T-helper 2 cell treated with Interferon-gamma antibody and Interleukin-4, amounts not matched to agents 100 ng/mL and 5 ng/mL, for 36 hours (primary cell): ENCODE measurements at regions not wholly inside any gene's neighbourhood (a gene's known extent, or its start where the extent isn't known, plus 50 kb on each side); places are given as distances from the start of the nearest gene placed in this dataset.
"Not testable (repeated sequence)": the region's sequence is repeated elsewhere in the genome, so short reads cannot be mapped to it uniquely, and the experiment has no call there.

Experiments
- intact Hi-C: fragments of 100-400 bp; cut with micrococcal nuclease; formaldehyde crosslinking; loops from one replicate; pipeline ENCODE4 v1.15.1; 2023

DNA sequence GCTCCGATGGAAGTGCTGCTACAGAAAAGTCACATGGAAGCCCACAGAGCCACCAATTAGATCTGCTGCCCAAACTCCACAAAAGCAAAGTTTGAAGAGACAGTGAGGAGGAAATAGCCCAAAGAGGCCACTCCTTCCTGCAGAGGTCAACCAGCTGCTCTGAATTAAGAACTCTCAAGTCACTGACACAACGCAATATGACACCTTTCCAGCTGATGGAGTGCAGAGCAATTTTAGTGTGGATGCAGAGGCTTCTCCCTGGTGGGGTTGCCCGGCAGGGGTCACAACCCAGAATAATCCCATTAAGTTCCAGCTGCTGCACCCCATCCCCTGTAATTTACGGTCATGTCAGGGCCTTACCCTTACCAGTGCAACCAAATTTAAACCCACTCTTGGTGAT, 361.9 kb upstream of the JARID2 start:
- intact Hi-C loops: loop anchor here (10.0 kb wide), 1 partner anchor 1329 kb away; no protein-coding TSS in a partner anchor

DNA sequence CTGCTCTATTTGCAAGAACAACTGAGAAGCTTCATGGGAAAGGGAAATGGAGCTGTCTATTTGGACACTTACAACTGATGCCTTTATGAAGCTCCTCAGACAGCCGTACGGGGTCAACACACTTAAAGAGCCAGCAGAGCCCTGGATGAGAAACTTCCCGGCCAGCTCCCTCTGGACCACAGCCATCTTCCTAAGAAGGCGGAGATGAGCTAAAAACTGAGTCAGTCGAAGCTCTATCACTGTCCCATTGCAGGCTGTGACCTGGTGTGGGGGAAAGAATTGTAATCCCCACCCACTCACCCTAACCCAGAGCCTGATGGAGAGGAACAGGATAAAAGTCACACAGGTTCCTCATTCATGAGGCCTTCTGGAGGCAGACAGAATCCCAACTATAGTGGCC, 360.4 kb upstream of the JARID2 start:
- intact Hi-C loops: loop anchor here (10.0 kb wide), 1 partner anchor 1331 kb away; no protein-coding TSS in a partner anchor

DNA sequence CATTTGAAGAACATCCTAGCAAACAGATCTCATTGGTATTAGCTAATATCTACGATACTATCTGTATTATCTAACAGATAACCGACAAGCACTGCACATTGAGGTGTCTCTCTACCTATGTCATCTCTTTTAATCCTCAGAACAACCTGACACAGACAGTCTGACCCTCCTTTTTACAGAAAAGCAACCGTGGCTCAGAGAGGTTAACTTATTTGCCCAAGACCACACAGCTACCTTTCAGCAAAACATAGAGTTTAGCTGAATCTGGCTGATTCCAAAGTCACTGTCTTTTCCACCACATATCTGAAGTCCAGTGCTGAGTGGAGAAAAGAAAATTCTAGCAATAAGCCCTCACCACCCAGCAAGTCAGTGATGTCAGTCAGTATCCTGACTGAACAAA, 358.7 kb upstream of the JARID2 start:
- intact Hi-C loops: loop anchor here (10.0 kb wide), 1 partner anchor 1332 kb away; no protein-coding TSS in a partner anchor

DNA sequence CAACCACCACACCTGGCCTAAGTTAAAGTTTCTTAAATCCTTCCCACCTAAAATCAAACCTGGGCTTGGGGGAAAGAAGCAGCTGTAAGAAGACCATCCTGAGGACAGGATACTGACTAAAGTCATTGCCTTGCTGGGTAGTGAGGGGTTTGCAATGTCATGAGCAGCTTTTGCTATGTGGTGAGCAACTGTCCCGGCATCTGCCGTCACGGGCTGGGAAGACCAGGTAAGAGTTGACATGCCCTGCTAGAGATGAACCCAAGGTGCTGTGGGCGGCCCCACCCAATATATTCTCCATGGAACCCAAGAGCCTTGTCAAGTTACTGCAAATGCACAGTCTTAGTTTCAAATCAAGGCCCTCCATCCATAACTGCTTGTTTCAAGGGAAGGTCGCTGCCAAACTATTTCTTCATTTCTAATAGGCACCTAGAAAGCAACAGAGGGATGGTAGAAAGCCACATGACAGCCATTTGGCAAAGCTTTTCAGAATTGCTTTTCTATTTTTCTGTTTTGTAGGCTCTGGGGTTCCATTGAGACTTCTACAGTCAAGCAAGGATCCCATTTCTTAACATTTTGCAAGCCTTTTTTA, 357.8 kb upstream of the JARID2 start:
- intact Hi-C loops: loop anchor here (10.0 kb wide), 1 partner anchor 1333 kb away; no protein-coding TSS in a partner anchor

DNA sequence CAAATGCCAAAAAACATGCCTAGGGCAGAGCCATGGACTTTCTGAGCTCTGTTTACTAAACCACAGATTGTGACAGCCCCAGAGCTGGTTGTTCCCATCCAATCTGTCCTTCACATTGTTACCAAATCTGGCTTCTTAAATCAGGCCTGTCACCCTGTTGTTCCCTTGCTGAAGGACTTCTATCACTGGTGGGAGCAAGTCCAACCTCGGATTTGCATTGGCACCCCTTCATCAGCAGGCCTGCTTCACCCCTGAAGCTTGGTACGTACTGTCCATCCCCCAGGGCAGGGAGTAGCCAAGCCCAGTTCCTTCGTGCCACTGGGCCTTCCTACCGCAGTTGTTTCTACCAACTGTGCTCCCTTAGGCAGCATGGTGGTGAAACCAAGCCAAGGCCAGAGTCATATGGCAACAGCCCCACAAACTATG, 357.3 kb upstream of the JARID2 start:
- intact Hi-C loops: loop anchor here (10.0 kb wide), 1 partner anchor 1334 kb away; no protein-coding TSS in a partner anchor

DNA sequence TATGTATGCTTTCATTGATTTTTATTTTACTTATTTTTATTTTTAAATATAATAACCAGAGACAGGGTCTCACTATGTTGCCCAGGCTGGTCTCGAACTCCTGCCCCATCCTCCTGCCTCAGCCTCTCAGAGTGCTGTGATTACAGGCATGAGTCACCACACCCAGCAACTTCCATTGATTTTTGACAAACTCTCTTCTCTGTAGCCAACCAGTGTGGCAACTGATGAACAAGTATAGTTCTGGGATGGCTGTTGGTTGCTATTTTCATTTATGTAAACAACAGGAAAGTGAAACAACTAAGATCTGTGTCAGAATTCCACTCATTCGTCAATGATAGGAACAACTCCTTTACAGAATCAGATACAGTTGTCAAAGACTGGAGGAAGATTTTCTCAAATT, 356.7 kb upstream of the JARID2 start:
- intact Hi-C loops: loop anchor here (10.0 kb wide), 1 partner anchor 1334 kb away; no protein-coding TSS in a partner anchor

DNA sequence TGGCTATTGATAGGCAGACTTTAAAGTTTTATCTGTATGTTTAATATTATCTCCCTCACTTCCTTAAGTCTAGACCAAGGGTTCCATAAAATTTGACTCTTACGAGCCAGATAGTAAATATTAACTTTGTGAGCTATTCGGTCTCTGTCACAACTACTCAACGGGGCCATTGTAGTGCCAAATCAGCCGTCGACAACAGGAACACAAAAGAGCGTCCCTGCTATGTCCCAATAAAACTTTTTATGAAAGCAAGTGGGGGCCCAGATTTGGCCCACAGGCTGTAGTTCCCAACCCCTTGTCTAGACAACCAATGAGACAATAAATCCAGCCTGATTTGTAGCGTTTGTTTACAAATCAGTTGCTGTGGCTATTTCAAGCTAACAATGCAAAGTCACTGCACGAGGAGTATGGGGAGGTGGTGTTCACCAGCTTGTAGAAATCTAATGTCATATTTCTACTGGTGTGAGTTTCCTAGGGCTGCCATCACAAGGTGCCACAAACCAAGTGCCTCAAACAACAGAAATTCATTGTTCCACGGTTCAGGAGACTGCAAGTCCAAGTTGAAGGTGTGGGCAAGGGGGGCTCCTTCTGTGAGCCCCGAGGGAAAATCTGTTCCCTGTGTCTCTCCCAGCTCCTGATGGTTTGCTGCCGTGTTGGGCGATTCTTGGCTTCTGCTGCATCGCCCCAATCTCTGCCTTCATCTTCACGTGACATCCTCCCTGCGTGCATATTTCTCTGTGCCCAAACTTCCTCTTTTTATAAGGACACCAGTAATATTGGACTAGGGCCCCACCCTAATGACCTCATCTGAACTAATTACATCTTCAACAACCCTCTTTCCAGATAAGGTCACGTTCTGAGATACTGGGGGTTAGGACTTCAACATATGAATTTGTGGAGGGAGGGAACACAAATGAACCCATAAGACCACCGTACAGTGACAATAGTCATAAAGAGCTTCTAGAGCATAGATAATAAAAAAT, 356.0 kb upstream of the JARID2 start:
- intact Hi-C loops: loop anchor here (10.0 kb wide), 1 partner anchor 1335 kb away; no protein-coding TSS in a partner anchor

DNA sequence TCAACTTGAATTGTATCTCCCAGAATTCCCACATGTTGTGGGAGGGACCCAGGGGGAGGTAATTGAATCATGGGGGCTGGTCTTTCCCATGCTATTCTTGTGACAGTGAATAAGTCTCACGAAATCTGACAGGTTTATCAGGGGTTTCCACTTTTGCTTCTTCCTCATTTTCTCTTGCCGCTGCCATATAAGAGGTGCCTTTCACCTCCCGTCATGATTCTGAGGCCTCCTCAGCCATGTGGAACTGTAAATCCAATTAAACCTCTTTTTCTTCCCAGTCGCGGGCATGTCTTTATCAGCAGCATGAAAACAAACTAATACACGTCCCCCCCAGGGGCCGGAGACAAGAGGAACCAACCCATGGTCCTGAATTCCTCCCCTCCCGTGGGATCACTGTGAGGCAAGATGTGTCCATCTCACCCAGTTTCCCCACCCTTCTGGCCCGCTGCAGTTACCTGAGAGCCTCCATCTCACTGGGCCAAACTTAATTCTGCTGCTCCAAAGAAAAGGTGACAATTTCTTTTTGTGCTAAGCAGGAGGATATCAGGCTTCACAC, 354.0 kb upstream of the JARID2 start:
- intact Hi-C loops: not testable (repeated sequence)

DNA sequence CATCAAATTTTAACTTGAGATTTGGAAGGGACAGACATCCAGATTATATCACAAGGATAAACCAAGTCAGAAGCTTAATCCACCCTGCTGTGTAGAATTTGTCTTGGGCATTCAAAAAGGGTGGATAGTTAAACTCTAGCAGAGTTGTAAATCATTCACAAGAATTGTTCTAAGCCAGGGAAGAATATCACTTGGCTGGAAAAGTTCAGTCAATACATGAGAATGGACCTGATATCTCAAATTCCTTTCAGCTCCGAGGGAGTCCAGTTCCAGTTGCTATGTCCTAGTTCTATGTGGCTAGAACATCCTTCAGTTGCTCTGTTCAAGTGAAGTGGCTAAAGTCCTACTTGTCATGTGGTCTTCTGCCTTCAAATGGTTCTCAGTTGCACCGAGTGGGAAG, 351.8 kb upstream of the JARID2 start:
- intact Hi-C loops: no loop called here

DNA sequence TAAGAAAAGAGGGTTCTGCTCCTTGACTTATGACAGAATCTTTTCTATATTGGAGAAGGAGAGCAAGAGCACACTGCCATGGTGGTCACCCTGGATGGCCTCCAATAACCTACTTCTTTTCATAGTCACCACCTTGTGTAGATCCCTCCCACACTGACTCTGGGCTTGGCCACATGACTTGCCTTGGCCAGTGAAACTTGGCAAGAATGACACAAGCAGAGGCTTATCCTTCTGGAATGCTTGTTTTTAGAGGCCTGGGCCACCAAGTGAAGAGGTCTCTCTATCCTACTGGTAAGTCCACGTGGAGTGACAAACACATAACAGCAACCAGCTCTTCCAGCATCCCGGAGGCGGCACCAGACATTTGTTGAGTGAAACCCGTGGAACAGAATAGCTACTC, 349.4 kb upstream of the JARID2 start:
- intact Hi-C loops: no loop called here

DNA sequence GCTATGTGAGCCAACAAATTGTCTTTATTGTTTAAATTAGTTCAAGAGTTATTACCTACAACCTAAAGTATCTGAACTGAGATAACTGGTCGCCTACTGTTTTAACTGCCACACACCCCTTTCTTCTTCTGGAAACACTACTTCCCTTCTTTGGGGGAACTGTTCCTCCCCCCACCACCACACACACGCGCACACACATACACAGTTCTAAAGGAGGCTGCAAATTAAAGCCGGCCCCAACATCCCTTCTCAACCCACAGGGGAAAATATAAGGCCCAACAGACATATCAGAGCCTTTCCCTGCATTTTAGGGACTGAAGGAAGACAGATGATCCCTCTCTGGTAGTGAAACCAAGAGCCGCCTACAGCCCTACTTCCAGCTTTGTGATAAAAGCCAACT, 348.0 kb upstream of the JARID2 start:
- intact Hi-C loops: no loop called here

DNA sequence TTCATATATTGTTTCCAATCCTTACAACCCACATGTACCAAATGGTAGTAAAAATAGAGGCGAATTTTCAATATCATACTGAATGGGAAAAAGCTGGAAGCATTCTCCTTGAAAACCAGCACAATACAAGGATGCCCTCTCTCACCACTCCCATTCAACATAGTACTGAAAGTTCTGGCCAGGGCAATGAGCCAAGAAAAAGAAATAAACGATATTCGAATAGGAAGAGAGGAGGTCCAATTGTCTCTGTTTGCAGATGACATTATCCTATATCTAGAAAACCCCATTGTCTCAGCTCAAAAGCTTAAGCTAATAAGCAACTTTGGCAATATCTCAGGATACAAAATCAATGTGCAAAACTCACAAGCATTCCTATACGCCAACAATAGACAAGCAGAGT, 346.4 kb upstream of the JARID2 start:
- intact Hi-C loops: not testable (repeated sequence)

DNA sequence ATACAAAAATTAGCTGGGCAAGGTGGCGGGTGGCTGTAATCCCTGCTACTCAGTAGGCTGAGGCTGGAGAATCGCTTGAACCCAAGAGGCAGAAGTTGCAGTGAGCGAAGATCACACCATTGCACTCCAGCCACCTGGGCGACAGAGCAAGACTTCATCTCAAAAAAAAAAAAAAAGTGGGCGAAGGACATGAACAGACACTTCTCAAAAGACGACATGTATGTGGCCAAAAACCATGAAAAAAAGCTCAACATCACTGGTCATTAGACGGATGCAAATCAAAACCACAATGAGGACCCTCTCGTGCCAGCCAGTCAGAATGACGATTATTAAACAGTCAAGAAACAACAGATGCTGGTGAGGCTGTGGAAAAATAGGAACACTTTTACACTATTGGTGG, 344.9 kb upstream of the JARID2 start:
- intact Hi-C loops: no loop called here

DNA sequence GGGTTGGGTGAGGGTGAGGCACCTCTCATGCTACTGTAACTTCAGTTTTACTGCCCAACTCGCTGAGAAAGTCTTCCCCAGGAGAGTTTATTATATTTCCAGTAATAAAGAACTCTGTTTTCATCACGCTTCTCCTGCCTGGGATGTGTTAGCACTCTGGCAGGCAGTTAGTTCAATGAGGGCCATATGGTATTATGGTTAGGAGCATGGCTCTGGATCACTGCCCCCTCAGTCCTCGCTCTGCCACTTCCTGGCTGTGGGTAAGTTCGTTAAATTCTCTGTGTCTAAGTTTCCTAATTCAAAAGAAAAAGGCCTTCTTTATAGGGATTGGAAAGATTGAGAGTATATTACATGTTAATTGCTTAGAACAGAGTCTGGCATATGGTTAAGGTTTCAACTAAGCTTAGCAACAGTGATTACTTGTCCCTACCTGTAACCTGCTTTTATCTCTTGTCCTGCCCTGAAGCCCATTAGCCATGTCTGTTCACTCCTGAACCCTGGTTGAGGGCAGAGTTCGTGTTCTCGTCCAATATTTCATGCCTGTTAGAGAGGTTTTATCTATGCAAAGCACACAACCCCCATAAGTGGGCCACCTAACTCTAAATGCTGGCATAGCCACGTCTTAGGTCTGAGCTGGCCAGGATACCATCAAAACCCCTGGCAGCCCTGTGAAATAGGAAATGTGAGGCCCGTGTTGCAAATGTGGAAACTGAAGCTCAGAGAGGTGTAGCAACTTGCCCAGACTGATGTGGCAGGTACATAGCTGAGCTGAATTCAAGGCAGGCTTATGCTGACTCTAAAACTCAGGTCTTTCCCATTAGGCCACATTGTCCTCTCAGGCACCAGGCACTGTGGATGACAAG, 342.5 kb upstream of the JARID2 start:
- intact Hi-C loops: no loop called here

DNA sequence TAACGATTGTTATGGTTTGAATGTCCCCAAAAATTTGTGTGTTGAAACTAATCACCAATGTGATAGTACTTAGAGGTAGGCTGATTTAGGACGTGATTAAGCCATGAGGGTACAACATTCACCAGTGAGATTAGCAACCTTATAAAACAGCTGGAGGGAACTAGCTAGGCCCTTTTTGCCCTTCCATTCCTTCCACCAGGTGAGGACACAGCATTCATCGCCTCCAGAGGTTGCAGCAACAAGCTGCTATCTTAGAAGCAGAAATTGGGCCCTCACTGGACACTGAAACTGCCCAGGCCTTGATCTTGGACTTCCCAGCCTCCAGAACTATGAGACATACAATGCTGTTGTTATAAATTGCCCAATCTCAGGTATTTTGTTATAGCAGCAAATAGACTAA, 340.7 kb upstream of the JARID2 start:
- intact Hi-C loops: no loop called here

DNA sequence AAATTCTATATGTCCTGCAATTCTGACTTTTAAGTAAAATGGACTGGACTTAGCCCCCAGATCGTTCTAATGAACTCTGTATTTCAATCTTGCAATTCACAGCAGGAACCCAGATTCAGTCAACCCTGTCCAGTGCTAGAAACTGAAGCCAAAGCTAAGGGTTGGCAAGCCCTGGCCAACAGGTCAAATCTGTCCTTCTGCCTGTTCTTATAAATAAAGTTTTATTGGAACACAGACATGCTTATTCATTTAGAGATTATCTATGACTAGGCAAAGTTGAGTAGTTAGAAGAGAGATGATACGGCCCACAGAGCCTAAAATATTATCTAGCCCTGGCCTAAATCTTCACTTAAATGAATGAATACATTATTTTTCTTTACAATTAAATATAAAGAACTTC, 339.2 kb upstream of the JARID2 start:
- intact Hi-C loops: no loop called here

DNA sequence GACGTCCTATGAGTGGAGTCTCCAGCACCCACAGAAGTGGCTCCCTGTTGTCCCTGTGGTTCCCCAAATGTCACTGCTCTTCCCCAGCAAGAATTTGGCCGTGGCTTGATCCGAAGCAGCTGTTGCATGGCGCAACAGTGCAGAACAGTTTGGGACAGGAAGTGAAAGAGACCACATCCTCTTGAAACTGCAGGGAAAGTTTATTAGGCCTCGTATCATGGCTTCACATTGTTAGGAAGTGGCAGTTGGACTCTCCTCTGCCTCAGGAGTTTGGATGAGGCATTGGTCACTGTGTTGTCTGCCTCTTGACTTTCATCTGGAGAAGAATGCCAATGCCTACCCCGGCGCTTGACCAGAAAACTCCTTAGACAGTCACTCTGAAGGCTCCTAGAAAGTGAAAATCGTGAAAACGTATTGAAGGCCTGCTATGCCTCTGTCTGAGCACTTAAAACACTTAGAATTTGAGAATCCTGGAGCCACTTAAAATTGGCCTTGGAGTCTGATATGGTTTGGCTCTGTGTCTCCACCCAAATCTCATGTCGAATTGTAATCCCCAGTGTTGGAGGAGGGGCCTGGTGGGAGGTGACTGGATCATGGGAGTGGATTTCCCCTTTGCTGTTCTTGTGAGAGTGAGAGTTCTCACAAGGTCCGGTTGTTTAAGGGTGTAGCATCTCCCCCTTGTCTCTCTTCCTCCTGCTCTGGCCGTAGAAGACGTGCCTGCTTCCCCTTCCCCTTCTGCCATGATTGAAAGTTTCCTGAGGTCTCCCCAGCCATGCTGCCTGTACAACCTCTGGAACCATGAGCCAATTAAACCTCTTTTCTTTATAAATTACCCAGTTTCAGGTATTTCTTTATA, 334.9 kb upstream of the JARID2 start:
- intact Hi-C loops: no loop called here

DNA sequence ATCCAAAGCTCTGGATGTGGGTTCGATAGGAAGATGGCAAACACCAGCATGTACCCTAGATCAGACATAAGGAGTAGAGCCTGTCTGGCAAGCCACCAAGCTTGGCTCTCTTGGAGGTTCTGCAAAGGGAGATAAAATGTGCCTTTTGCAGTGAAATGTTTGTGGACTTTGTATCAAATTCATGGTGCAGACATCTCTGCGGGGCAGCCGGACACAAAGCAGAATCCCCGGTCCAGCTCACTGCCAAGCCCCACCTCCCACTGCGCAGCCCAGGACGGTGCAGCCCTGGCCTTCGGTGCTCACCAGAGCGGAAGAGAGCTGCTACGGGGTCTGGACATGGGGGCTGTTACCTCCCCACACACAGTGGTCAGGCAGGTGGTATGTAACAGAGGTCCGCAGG, 333.6 kb upstream of the JARID2 start:
- intact Hi-C loops: no loop called here

DNA sequence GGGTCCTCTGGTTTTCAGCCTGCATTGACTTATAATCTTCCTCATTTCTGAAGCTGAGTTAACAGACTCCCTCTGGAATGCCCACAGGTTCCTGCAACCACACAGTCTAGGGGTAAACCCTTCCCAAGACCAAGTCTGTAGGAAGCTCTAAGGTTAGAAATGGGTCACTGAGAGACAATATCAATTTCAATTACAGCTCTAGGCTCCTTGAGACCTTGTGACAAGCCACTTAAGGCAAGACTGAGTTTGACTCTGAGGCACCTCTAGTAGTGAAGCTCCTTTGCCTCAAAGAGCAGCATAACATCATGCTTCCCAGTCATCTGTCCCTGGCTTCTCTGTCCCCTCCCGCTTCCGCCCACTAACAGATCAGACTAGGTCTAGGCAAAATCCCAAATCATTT, 333.2 kb upstream of the JARID2 start:
- intact Hi-C loops: no loop called here

DNA sequence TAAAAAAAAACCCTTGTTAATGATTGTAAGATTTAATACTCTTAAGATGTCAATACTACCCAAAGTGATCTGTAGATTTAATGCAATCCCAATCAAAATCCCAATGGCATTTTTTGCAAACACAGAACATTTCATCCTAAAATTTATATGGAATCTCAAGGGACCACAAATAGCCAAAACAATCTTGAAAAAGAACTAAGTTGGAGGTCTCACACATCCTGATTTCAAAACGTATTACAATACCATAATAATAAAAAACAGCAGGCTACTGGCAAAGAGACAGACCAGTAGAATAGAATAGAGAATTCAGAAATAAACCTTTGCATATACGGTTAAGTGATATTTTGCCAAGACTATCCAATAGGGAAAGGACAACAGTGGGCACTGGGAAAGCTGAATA, 331.9 kb upstream of the JARID2 start:
- intact Hi-C loops: no loop called here
